Activated effector memory CD4-positive, alpha-beta T cell treated with anti-CD3 and anti-CD28 coated beads, Interleukin-2, amount 50 U/mL, for 16 hours (primary cell): ENCODE measurements at regions not wholly inside any gene's neighbourhood (a gene's known extent, or its start where the extent isn't known, plus 50 kb on each side); places are given as distances from the start of the nearest gene placed in this dataset.

ENCODE experiments used
- DNase-seq: peaks from one replicate; pipeline ENCODE4 v3.0.0-alpha.2; 2020

DNA sequence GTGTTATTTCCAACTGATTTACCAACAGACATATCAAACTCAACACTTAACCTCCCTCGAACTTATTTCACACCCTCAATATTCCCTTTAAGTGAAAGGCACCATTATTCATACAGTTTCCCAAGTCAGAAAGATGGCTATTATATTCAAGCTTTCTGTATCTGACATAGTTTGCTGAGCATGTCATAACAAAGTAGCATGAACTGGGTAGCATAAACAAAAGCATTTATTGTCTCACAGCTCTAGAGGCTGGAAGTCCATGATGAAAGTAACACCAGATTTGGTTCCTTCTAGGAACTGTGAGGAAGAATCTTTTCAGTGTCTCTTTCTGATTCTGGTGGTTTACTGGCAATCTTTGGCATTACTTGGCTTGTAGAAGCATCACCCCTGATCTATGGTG lies 1388.6 kb downstream of the TECRL start:
- no peak for DNase-seq

GRCh38 chr4:63017300-63017699 lies 1392.0 kb downstream of the TECRL start:
- DNase-seq = no peak

- DNase-seq = no peak
Observed at GRCh38 chr4:62970846-62971245, 1438.4 kb downstream of the TECRL start.

GRCh38 chr4:62960415-62960814 lies 1448.8 kb downstream of the TECRL start:
- no peak for DNase-seq

GRCh38 chr4:62953752-62954151 lies 1455.5 kb downstream of the TECRL start:
- DNase-seq = no peak

DNA sequence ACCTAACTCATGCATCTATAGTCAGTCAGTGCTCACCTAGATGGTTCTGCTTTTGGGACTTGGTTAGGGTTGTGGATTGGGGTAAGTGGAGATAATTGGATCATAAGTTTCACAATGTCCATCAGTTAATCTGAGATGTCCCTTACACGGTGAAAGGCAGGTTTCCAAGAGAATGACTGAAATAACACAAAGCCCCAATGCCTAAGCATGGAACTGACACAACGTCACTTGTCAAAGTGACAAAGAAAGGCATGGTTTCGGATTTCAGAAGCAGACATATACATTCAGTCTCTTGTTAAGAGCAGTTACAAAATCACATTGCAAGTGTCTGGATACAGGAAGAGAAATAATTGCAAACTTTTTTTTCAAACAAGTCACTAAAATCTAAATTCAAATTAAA lies 1456.9 kb downstream of the TECRL start:
- no peak for DNase-seq

DNA sequence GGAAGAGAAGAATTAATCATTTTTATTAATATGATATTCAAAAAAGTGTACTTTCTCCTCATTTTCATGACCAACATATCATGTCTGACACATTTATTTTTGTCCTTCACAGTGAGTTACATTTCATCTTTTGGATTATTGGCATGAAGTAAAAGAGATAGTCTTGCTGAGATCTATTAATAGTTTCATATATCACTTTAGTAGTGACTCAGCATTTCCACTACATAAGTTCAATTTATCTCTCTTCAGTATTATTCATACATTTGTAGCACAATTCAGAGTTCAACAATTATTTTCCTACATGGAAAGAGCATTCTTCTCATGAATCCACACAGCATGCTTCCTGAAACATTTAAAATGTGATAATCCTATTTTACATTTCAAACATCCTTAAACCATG lies 1461.1 kb downstream of the TECRL start:
- DNase-seq = no peak

- no peak for DNase-seq
Observed at GRCh38 chr4:62940229-62940628, 1469.0 kb downstream of the TECRL start.

GRCh38 chr4:62930884-62931283 lies 1478.4 kb downstream of the TECRL start:
- no peak for DNase-seq

GRCh38 chr4:62928483-62928882 lies 1480.8 kb downstream of the TECRL start:
- no peak for DNase-seq

- no peak for DNase-seq
Observed at GRCh38 chr4:62927574-62927973, 1481.7 kb downstream of the TECRL start.

GRCh38 chr4:62923783-62924182 lies 1485.5 kb downstream of the TECRL start:
- DNase-seq = no peak

DNA sequence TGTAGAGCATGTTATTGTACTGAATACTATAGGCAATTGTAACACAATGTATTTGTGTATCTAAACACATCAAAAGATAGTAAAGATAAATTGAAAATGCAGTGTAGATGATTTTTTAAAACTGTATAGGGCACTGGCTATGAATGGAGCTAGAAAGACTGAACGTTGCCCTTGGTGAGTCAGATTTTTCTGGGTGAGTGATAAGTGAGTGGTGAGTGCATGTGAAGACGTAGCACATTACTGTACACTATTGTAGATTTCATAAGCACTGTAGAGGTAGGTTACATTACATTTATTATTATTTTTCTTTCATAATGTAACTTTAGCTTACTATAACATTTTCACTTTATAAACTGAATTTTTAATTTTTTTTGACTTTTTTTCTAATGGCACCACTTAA lies 1491.6 kb downstream of the TECRL start:
- DNase-seq = no peak

DNA sequence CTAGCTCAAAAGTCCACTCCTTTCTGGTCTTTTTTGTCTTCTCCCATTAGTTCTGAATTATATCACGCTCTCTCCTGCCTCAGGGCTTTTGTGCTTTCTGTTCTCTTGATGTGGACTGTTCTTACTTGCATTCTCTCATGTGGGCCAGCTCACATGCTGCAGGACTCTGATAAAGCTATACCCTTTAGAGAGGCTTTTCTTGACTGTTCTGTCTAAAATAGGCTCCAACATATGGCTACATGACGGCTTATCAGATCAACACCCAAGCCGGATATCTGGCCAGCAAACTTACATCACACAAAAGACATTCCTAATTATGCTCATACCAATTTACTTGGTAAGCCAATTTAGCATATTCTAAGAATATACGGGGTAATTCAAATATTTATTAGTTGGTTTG lies 1494.5 kb downstream of the TECRL start:
- DNase-seq = no peak

- DNase-seq = no peak
Observed at GRCh38 chr4:62913065-62913464, 1496.2 kb downstream of the TECRL start.

DNA sequence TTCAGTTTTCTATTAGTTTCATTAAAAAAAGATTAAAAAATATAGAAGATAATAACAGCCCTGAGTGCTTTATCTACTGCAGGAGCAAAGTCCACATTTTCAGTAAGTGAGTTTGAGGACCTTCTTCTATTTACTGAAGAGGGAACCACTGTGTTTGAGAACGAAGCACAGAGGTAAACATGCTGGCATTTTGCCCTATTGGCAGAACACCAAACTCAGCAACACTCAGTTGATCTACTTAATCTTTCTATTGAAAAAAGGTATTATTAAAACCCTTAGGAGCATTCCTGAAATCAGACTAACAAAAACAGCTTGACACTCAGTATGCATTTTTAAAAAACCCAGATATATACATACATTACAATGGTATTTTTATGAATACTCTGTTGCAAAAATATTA lies 1496.7 kb downstream of the TECRL start:
- DNase-seq = no peak

DNA sequence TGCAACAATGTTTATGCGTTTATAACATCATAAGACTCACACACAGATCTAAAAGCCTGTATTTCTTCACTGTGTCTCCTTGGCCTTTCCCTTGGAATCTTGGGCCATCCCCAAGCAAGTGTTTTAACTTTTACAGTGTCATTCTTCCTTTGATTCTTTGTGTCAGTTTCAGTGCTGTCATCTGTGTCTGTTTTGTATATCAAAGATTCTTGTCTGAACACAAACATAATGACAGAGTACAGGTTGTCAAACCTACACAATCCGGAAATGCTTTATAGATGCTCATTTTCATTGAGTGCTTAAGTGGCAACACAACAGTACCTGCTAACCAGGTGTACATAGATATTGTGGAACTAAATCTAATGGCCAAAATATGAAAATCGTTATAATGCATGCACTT lies 1500.0 kb downstream of the TECRL start:
- no peak for DNase-seq

- no peak for DNase-seq
Observed at GRCh38 chr4:62901101-62901500, 1508.1 kb downstream of the TECRL start.

DNA sequence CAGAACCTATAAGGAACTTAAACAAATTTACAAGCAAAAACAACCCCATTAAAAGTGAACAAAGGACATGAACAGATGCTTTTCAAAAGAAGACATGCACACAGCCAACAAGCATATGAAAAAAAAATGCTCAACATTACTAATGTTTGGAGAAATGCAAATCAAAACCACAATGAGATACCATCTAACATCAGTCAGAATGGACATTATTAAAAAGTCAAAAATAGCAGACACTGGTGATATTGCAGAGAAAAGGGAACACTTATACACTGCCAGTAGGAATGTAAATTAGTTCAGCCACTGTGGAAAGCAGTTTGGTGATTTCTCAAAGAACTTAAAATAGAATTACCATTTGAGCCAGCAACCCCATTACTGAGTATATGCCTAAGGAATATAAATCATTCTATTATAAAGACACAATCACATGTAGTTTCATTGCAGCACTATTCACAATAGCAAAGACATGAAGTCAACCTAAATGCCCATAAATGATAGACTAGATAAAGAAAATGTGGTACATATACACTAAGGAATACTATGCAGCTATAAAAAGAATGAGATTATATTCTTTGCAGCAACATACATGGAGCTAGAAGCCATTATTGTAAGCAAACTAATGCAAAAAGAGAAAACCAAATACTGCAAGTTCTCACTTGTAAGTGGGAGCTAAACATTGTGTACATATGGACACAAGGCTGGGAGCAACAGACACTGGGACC lies 1509.4 kb downstream of the TECRL start:
- DNase-seq = no peak

DNA sequence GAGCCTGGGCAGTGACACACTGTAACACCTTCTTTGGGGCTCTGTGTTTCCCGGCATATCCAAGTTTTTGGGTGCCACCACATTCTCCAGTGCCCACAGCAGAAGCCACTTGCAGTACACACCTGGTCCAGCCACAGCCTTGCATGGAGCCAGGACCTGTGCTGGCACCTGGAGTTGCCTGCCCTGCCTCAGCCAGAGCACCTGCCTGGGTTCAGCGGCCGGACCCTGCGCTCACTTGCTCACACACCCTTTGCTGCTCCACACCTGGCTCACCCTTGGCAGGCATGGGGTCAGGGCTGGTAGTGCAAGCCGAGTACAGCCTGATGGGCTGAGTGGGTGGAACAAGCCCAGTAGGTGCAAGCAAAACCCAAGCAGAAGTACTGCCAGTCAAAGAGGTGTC lies 1511.1 kb downstream of the TECRL start:
- no peak for DNase-seq

DNA sequence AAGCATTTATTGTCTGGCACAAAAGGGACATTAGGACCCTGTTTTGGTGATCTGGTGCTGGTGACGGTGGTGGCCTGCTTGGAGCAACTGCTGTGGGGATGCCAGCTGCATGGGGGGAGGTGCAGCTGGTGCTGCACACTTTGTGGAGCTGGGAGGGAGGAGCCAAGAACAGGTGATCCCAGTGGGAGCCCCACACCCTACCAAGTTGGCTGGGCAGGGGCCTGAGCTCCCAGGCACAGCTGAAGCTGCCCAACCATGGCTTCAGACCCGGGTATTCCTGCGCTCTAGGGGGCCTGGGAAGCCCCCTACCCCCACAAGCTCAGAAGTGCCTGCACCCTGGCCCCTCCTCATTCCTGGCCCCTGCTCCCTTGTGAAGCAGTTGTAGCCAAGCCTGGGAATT lies 1512.5 kb downstream of the TECRL start:
- DNase-seq = no peak

DNA sequence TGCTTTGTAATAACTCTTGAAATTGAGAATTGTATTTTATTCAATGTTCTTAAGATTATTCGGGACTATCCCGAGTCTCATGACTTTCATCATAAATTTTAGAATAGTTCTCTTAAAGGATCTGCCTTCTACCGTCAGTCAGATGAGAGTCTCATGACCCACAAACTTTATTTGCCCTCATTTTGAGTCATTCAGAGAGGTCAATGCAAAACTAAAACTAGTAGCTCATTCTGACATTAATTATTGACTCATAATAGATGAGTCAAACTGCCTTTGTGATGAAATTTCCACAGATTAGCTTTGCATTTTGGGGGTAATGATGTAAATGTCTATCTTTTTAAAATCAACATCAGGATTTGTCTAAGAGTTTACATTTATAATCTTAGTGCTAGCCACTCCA lies 1527.3 kb downstream of the TECRL start:
- DNase-seq = no peak

- DNase-seq = no peak
Observed at GRCh38 chr4:62881210-62881609, 1528.0 kb downstream of the TECRL start.

GRCh38 chr4:62872856-62873255 lies 1536.4 kb downstream of the TECRL start:
- no peak for DNase-seq

- no peak for DNase-seq
Observed at GRCh38 chr4:62871078-62871477, 1538.2 kb downstream of the TECRL start.

- no peak for DNase-seq
Observed at GRCh38 chr4:62870451-62870850, 1538.8 kb downstream of the TECRL start.
